ENCODE measurements at regions not wholly inside any gene's neighbourhood (a gene's known extent, or its start where the extent isn't known, plus 50 kb on each side); places are given as distances from the start of the nearest gene placed in this dataset.
"Not testable (repeated sequence)": the region's sequence is repeated elsewhere in the genome, so short reads cannot be mapped to it uniquely, and the experiment has no call there.

DNA sequence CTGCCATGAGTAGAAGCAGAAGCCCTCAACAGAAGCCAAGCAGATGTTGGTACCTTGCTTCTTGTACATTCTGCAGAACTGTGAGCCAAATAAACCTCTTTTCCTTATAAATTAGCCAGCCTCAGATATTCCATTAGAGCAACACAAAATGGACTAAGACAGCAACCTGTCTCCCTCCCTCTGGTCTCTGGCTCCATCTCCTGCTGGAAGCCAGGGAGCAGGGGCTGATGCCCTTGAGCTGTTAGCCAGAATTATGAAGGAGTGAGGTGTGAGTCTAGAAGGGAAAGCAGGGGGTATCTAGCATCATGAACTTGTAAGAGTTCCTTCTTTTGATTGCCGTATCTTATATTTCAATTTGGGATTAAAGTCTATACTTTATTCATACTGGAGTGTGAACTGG, 358.7 kb upstream of the FZD8 start:
- H3K4me1 ChIP-seq; ATAC-seq; H3K36me3 ChIP-seq; DNase-seq; H3K9me3 ChIP-seq; H3K27me3 ChIP-seq; intact Hi-C loops (cut with DNase I); H3K27ac ChIP-seq; H3K4me3 ChIP-seq: not testable (repeated sequence)
- 96 to 100% (median 99%) methylated on average over 1 of the region's 1 CpG for whole genome bisulfite sequencing, 4 donors
- TF ChIP-seq, protein P1, sequence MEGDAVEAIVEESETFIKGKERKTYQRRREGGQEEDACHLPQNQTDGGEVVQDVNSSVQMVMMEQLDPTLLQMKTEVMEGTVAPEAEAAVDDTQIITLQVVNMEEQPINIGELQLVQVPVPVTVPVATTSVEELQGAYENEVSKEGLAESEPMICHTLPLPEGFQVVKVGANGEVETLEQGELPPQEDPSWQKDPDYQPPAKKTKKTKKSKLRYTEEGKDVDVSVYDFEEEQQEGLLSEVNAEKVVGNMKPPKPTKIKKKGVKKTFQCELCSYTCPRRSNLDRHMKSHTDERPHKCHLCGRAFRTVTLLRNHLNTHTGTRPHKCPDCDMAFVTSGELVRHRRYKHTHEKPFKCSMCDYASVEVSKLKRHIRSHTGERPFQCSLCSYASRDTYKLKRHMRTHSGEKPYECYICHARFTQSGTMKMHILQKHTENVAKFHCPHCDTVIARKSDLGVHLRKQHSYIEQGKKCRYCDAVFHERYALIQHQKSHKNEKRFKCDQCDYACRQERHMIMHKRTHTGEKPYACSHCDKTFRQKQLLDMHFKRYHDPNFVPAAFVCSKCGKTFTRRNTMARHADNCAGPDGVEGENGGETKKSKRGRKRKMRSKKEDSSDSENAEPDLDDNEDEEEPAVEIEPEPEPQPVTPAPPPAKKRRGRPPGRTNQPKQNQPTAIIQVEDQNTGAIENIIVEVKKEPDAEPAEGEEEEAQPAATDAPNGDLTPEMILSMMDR (IDR thresholded peaks at IDR 0.05): peak in 4 of 12 donors; percentile 13 to 37 (median 18)

- intact Hi-C loops (cut with DNase I): loop anchor here in 6 of 10 donors (5.0 to 10.0 kb wide), 2 partner anchors 353 to 356 kb away; partner anchors contain the start of gene FZD8 (in 6 of the 6)
- TF ChIP-seq, protein P1 (IDR thresholded peaks at IDR 0.05): no peak
- no peak for TF ChIP-seq POLR2A (IDR thresholded peaks at IDR 0.05)
- H3K4me3 ChIP-seq: no peak overlapping the region
- DNase-seq (no peak), ATAC-seq (no peak)
- H3K36me3 ChIP-seq: no peaks in the 10 kb centered on the region
- H3K4me1 ChIP-seq: peaks cover 0 to 15% (median 0%) of the 10 kb centered on the region in 12 donors
- peaks cover 0 to 5% (median 0%) of the 10 kb centered on the region in 12 donors for H3K9me3 ChIP-seq
- H3K27me3 ChIP-seq: no peaks in the 10 kb centered on the region
- 83 to 87% (median 86%) methylated on average over 3 of the region's 3 CpGs for WGBS, 4 donors
- H3K27ac ChIP-seq: no peak overlapping the region
These were observed 355.9 kb upstream of the FZD8 start for GRCh38 chr10:35998026-35998425.

DNA sequence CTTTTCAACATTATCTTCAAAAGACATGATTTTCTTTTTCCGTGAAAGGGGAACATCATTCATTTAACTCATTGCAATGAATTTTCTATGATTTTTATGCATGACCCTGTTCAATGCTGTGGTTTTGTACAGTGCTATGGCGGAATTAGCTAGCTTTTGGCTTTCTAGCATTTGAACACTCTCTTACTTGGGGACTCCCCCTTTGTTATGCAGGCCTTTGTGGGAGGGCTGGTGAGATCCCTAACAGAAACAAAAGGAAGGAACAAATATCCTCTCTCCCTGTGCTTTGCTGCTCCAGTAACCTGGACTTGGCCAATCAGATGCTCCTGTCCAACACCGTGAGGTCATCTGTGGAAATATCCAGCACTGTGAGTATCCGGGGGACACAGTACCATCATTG, 353.4 kb upstream of the FZD8 start:
- Histone ChIP-seq H3K4me1 (peaks cover 0 to 27% (median 0%) of the 10 kb centered on the region in 12 donors), H3K4me3 (no peak overlapping the region), H3K9me3 (no peaks in the 10 kb centered on the region), H3K27ac (no peak overlapping the region), H3K36me3 (no peaks in the 10 kb centered on the region), H3K27me3 (no peaks in the 10 kb centered on the region)
- DNase-seq (no peak), ATAC-seq (no peak)
- intact Hi-C loops (cut with DNase I): loop anchor here in 6 of 10 donors (5.0 to 10.0 kb wide), 2 partner anchors 351 to 353 kb away; partner anchors contain the start of gene FZD8 (in 6 of the 6)
- no peak for TF ChIP-seq POLR2A (IDR thresholded peaks at IDR 0.05)
- TF ChIP-seq, protein P1 (IDR thresholded peaks at IDR 0.05): no peak
- WGBS, 4 donors: 91 to 94% (median 91%) methylated on average over 4 of the region's 4 CpGs

GRCh38 chr10:35993591-35994515, 351.8 kb upstream of the FZD8 start:
- 65 to 68% (median 66%) methylated on average over 8 of the region's 8 CpGs for WGBS, 4 donors
- intact Hi-C loops (cut with DNase I): loop anchor here in 6 of 10 donors (5.0 to 10.0 kb wide), 2 partner anchors 349 to 352 kb away; partner anchors contain the start of gene FZD8 (in 6 of the 6)

More at GRCh38 chr10:35993591-35994515, 351.8 kb upstream of the FZD8 start:
- ATAC-seq (peak in 1 of 4 donors; percentile 61), DNase-seq (no peak)
- Histone ChIP-seq H3K4me3 (no peak overlapping the region), H3K36me3 (no peaks in the 10 kb centered on the region), H3K9me3 (peaks cover 0 to 6% (median 0%) of the 10 kb centered on the region in 12 donors), H3K27ac (no peak overlapping the region), H3K4me1 (peaks cover 0 to 27% (median 0%) of the 10 kb centered on the region in 12 donors), H3K27me3 (no peaks in the 10 kb centered on the region)
- TF ChIP-seq, protein P1 (IDR thresholded peaks at IDR 0.05): no peak
- no peak for TF ChIP-seq POLR2A (IDR thresholded peaks at IDR 0.05)
